ENCODE measurements at regions not wholly inside any gene's neighbourhood (a gene's known extent, or its start where the extent isn't known, plus 50 kb on each side); places are given as distances from the start of the nearest gene placed in this dataset.

DNA sequence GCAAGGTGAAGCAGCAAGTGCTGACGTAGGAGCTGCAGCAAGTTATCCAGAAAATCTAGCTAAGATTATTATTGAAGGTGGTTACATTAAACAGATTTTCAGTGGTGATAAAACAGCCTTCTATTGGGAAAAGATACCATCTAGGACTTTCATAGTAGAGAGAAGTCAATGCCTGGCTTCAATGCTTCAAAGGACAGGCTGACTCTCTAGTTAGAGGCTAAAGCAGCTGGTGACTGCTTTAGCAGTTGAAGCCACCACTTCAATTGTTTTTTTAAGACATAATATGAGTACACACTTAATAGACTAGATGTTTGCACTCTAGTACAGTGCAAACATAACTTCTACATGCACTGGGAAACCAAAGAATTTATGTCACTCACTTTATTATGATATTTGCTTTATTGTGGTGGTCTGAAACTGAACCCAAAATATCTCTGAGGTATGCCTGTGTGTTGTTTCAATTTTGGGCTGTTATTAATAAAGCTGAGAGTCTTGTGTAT, 1026.9 kb upstream of the FOXG1 start:
- DNase-seq: no peak
- intact Hi-C loops (cut with micrococcal nuclease): no loop called here

More for the DNA sequence above, 1026.9 kb upstream of the FOXG1 start:
- Histone ChIP-seq H4K5ac (ENCODE audit: low read depth, low read length) (no peak overlapping the region), H2BK120ac (ENCODE audit: low read depth, low read length) (no peak overlapping the region), H3K27me3 (ENCODE audit: control insufficient read depth, insufficient read depth, low read length) (no peaks in the 10 kb centered on the region), H3K27ac (ENCODE audit: insufficient read depth, low read length) (no peak overlapping the region), H3K79me1 (ENCODE audit: low read depth in 1 of 2, low read length in 2 of 2) (no peaks in the 10 kb centered on the region), H3K4me2 (ENCODE audit: low read depth, low read length) (no peak overlapping the region), H2AK5ac (ENCODE audit: low read depth, low read length) (no peak overlapping the region), H3K9me1 (ENCODE audit: insufficient read depth, low read length) (no peaks in the 10 kb centered on the region), H3K56ac (ENCODE audit: extremely low read depth, insufficient read depth, low read length) (no peak overlapping the region), H4K8ac (ENCODE audit: low read depth in 2 of 2, low read length in 2 of 2) (no peak overlapping the region), H3K9ac (ENCODE audit: low read depth, low read length) (no peak overlapping the region), H3K4ac (ENCODE audit: low read depth, low read length) (no peak overlapping the region), H2BK15ac (ENCODE audit: low read depth, low read length) (no peak overlapping the region), H3K23ac (ENCODE audit: low read depth, low read length) (no peak overlapping the region), H2BK5ac (ENCODE audit: low read depth, low read length, poor library complexity, severe bottlenecking) (no peak overlapping the region), H3K14ac (replicated peaks; ENCODE audit: low read depth, low read length) (no peak overlapping the region), H4K91ac (ENCODE audit: insufficient read depth, low read depth, low read length) (no peak overlapping the region), H4K20me1 (ENCODE audit: insufficient read depth, low read length) (no peaks in the 10 kb centered on the region), H2AK9ac (replicated peaks; ENCODE audit: low read depth, low read length, poor library complexity) (no peak overlapping the region), H2BK20ac (ENCODE audit: low read depth, low read length) (no peak overlapping the region), H3K4me3 (ENCODE audit: insufficient read depth, low read depth, low read length) (no peak overlapping the region), H3K4me1 (ENCODE audit: control insufficient read depth, insufficient read depth, low read length) (no peaks in the 10 kb centered on the region), H2AFZ (replicated peaks; ENCODE audit: low read length, poor library complexity) (no peak overlapping the region), H3K36me3 (ENCODE audit: control insufficient read depth, insufficient read depth, low read length) (no peaks in the 10 kb centered on the region), H3K18ac (ENCODE audit: low read depth, low read length) (no peak overlapping the region), H3K9me3 (ENCODE audit: control insufficient read depth, insufficient read depth, low read length) (peaks cover 3% of the 10 kb centered on the region; the same call in 1 of the 2 replicates)
- TF ChIP-seq, protein P1, sequence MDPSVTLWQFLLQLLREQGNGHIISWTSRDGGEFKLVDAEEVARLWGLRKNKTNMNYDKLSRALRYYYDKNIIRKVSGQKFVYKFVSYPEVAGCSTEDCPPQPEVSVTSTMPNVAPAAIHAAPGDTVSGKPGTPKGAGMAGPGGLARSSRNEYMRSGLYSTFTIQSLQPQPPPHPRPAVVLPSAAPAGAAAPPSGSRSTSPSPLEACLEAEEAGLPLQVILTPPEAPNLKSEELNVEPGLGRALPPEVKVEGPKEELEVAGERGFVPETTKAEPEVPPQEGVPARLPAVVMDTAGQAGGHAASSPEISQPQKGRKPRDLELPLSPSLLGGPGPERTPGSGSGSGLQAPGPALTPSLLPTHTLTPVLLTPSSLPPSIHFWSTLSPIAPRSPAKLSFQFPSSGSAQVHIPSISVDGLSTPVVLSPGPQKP (IDR thresholded peaks at IDR 0.05; ENCODE audit: borderline replicate concordance, low read depth, low read length): no peak
- no peak for TF ChIP-seq MAZ (IDR thresholded peaks at IDR 0.05; ENCODE audit: borderline replicate concordance, low read depth, low read length)
- TF ChIP-seq RFX5 (IDR thresholded peaks at IDR 0.05; ENCODE audit: low read depth, low read length): no peak
- TF ChIP-seq, protein P2, sequence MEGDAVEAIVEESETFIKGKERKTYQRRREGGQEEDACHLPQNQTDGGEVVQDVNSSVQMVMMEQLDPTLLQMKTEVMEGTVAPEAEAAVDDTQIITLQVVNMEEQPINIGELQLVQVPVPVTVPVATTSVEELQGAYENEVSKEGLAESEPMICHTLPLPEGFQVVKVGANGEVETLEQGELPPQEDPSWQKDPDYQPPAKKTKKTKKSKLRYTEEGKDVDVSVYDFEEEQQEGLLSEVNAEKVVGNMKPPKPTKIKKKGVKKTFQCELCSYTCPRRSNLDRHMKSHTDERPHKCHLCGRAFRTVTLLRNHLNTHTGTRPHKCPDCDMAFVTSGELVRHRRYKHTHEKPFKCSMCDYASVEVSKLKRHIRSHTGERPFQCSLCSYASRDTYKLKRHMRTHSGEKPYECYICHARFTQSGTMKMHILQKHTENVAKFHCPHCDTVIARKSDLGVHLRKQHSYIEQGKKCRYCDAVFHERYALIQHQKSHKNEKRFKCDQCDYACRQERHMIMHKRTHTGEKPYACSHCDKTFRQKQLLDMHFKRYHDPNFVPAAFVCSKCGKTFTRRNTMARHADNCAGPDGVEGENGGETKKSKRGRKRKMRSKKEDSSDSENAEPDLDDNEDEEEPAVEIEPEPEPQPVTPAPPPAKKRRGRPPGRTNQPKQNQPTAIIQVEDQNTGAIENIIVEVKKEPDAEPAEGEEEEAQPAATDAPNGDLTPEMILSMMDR (conservative IDR thresholded peaks at IDR 0.05; ENCODE audit: low read depth, low read length): no peak
- CTCF ChIA-PET: no interaction called here
- no TSS peak for BruUV-seq (replicated peaks)
- POLR2A ChIA-PET (ENCODE audit: unreplicated experiment): no interaction called here
- no CpG with 5 or more reads among the region's 1 CpG for WGBS, 2 experiments (ENCODE audit: extremely low coverage in 2 of 2, insufficient read length in 1 of 2)
- dilution Hi-C loops (cut with HindIII; ENCODE audit: low sequenced_read_pairs, unreplicated experiment): no loop called here
- in situ Hi-C loops (cut with MboI; ENCODE audit: low sequenced_read_pairs): no loop called here
- ATAC-seq (ENCODE audit: low read depth): no peak

Measured in IMR-90 (cell line).